Ascending aorta (tissue), 2 donors: ENCODE measurements at regions not wholly inside any gene's neighbourhood (a gene's known extent, or its start where the extent isn't known, plus 50 kb on each side); places are given as distances from the start of the nearest gene placed in this dataset.

ENCODE experiments used
- DNase-seq, 2 donors: peaks; one replicate each; pipeline ENCODE4 v3.0.0-alpha.2; 2019; ENCODE audit warnings: low spot score in 2 of 2
- H3K27ac ChIP-seq, 2 donors: fragments of 200-600 bp; sonication (generic); one replicate each; pipeline ENCODE4 v1.5.1; 2016 to 2017; ENCODE audit warnings: mild to moderate bottlenecking in 1 of 2
- H3K27me3 ChIP-seq: fragments of 200-600 bp; sonication (generic); one replicate; pipeline ENCODE4 v1.5.1; 2017
- H3K36me3 ChIP-seq, 2 donors: fragments of 200-600 bp; sonication (generic); one replicate each; pipeline ENCODE4 v1.5.1; 2016
- H3K4me1 ChIP-seq, 2 donors: fragments of 200-600 bp; sonication (generic); one replicate each; pipeline ENCODE4 v1.5.1; 2016 to 2017; ENCODE audit warnings: mild to moderate bottlenecking in 1 of 2
- H3K4me3 ChIP-seq, 2 donors: fragments of 200-600 bp; sonication (generic); one replicate each; pipeline ENCODE4 v1.5.1; 2016 to 2017; ENCODE audit warnings: mild to moderate bottlenecking in 1 of 2
- H3K9me3 ChIP-seq, 2 donors: fragments of 200-600 bp; sonication (generic); one replicate each; pipeline ENCODE4 v1.5.1; 2016
- CTCF ChIP-seq, 3 experiments: fragments of 200-600 bp in 2 of 3; fragments of 450-650 bp in 1 of 3; sonication (generic) in 2 of 3; IDR thresholded peaks; one replicate each; pipeline ENCODE4 v1.5.1; 2016 to 2019; ENCODE audit warnings: antibody characterized with exemption in 3 of 3, mild to moderate bottlenecking in 1 of 3, moderate library complexity in 1 of 3
- intact Hi-C: fragments of 100-400 bp; cut with DNase I; formaldehyde crosslinking; loops from one replicate; pipeline ENCODE4 v1.15.1; 2023

DNA sequence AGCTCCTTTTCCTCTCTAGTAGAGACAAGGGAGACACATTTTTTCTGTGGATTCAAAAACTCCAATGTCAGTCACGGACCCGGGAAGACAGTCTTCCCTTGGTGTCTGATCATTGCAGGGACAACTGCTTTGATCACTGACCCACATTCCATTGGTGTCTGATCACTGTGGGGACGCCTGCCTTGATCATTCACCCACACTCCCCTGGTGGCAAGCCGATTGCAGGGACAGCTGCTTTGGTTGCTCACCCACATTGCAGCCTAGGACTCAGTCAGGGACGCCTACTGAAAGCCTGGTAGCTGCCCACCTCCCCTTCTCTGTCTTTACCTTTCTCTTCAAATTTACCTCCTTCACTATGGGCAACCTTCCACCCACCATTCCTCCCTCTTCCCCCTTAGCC lies 206.6 kb upstream of the DUSP10 start:
- no peak overlapping the region for H3K27ac ChIP-seq
- H3K4me1 ChIP-seq = no peaks in the 10 kb centered on the region
- intact Hi-C loops = no loop called here
- H3K4me3 ChIP-seq = no peak overlapping the region
- no peak for DNase-seq
- TF ChIP-seq CTCF (IDR thresholded peaks at IDR 0.05) = no peak
- peaks cover 4 to 9% of the 10 kb centered on the region in 2 donors for H3K9me3 ChIP-seq
- no peaks in the 10 kb centered on the region for H3K27me3 ChIP-seq
- H3K36me3 ChIP-seq = no peaks in the 10 kb centered on the region

- Histone ChIP-seq H3K4me1 (no peaks in the 10 kb centered on the region), H3K27ac (no peak overlapping the region), H3K9me3 (peaks cover 4 to 9% of the 10 kb centered on the region in 2 donors), H3K27me3 (no peaks in the 10 kb centered on the region), H3K4me3 (no peak overlapping the region), H3K36me3 (no peaks in the 10 kb centered on the region)
- TF ChIP-seq CTCF (IDR thresholded peaks at IDR 0.05) = no peak
- intact Hi-C loops = no loop called here
- no peak for DNase-seq
Observed at GRCh38 chr1:221947731-221948130, 205.8 kb upstream of the DUSP10 start.

DNA sequence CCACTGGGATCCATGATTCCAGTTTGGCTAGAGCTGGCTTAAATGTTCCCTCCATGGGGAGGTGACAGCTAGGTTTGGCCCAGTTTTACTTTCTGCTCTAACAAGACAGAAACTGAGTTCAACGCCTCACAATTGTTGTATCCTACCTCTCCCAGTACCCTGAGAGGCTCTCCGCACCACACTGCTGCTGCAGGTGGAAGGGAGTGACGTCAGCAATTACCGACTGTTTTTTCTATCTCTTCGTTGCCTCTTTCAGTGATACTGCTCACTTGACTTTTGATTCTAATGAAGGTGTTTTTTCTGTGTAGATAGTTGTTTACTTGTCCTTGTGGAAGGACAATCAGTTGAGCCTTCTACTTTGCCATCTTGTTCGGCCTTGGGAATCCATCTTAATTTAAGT lies 204.9 kb upstream of the DUSP10 start:
- no peak for DNase-seq
- intact Hi-C loops = no loop called here

DNA sequence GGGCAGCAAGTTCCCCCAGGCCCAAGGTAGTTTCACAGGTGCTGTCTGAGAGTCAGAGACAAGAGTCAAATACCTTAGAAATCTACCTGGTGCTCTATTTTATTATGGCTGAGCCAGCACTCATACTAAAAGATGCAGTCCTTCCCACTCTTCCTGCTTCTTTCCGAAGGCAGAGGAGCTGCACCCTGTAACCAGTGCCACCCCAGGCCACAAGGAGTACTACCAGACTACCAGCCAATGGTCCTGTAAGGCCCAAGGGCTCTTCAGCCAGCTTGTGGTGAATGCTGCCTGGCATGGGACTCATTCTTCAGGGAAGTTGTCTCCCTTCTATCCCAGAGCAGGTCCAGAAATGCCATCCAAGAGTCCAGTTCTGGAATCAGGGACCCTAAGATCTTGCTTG lies 203.8 kb upstream of the DUSP10 start:
- no peak for TF ChIP-seq CTCF (IDR thresholded peaks at IDR 0.05)
- Histone ChIP-seq H3K4me1 (no peaks in the 10 kb centered on the region), H3K9me3 (peaks cover 4 to 9% of the 10 kb centered on the region in 2 donors), H3K4me3 (no peak overlapping the region), H3K36me3 (no peaks in the 10 kb centered on the region), H3K27me3 (no peaks in the 10 kb centered on the region), H3K27ac (no peak overlapping the region)
- intact Hi-C loops = no loop called here
- no peak for DNase-seq

More for the DNA sequence above, 204.9 kb upstream of the DUSP10 start:
- H3K27me3 ChIP-seq = no peaks in the 10 kb centered on the region
- peaks cover 4 to 9% of the 10 kb centered on the region in 2 donors for H3K9me3 ChIP-seq
- no peak overlapping the region for H3K4me3 ChIP-seq
- no peaks in the 10 kb centered on the region for H3K36me3 ChIP-seq
- H3K4me1 ChIP-seq = no peaks in the 10 kb centered on the region
- no peak for TF ChIP-seq CTCF (IDR thresholded peaks at IDR 0.05)
- no peak overlapping the region for H3K27ac ChIP-seq

DNA sequence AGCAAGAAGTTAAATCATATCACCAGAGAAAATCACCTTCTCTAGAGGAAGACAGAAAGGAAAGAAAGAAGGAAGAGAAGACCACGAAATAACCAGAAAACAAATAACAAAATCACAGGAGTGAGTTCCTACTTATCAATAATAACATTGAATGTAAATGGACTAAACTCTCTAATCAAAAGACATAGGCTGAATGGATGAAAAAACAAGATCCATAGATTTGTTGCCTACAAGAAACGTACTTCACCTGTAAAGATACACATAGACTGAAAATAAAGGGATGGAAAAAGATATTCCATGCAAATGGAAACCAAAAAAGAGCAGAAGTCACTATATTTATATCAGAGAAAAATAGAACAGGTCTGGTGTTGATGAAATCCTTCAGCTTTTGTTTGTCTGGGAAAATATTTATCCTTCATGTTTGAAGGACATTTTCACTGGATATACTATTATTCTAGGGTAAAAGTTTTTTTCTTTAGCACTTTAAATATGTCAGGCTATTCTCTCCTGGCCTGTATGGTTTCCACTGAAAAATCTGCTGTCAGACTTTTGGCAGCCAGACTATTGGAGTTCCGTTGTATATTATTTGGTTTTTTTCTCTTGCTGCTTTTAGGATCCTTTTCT lies 202.5 kb upstream of the DUSP10 start:
- H3K4me1 ChIP-seq = no peaks in the 10 kb centered on the region
- intact Hi-C loops = no loop called here
- DNase-seq = no peak
- no peak for TF ChIP-seq CTCF (IDR thresholded peaks at IDR 0.05)
- H3K36me3 ChIP-seq = no peaks in the 10 kb centered on the region
- H3K4me3 ChIP-seq = no peak overlapping the region
- H3K27ac ChIP-seq = no peak overlapping the region
- H3K9me3 ChIP-seq = peaks cover 4 to 9% of the 10 kb centered on the region in 2 donors
- H3K27me3 ChIP-seq = no peaks in the 10 kb centered on the region

DNA sequence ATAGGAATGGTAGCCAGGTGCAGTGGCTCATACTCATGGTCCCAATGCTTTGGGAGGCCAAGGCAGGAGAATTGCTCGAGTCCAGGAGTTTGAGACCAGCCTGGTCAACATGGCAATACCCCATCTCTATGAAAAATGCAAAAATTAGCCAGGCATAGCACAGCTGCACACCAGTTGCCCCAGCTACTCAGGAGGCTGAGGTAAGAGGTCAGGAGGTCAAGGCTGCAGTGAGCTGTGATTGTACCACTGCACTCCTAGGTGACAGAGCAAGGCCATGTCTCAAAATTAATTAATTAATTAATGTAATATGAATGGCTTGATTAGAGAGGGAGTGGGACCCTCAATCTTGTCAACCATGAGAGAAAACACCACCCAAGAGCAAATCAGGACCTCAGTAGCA lies 198.7 kb upstream of the DUSP10 start:
- H3K36me3 ChIP-seq = no peaks in the 10 kb centered on the region
- DNase-seq = no peak
- no peak for TF ChIP-seq CTCF (IDR thresholded peaks at IDR 0.05)
- intact Hi-C loops = no loop called here
- H3K4me1 ChIP-seq = no peaks in the 10 kb centered on the region
- no peak overlapping the region for H3K27ac ChIP-seq
- no peak overlapping the region for H3K4me3 ChIP-seq
- H3K9me3 ChIP-seq = peaks cover 4 to 9% of the 10 kb centered on the region in 2 donors
- no peaks in the 10 kb centered on the region for H3K27me3 ChIP-seq
